GM21786 (cell line): ENCODE measurements at regions not wholly inside any gene's neighbourhood (a gene's known extent, or its start where the extent isn't known, plus 50 kb on each side); places are given as distances from the start of the nearest gene placed in this dataset.

Experiments used
- ATAC-seq: cut with Tn5 transposase; IDR thresholded peaks from one replicate; pipeline ENCODE4 v1.9.1; 2021; ENCODE audit not compliant: unreplicated experiment

GRCh38 chr15:96720656-96721055 is 390.2 kb downstream of the NR2F2 start:
- no peak for ATAC-seq

DNA sequence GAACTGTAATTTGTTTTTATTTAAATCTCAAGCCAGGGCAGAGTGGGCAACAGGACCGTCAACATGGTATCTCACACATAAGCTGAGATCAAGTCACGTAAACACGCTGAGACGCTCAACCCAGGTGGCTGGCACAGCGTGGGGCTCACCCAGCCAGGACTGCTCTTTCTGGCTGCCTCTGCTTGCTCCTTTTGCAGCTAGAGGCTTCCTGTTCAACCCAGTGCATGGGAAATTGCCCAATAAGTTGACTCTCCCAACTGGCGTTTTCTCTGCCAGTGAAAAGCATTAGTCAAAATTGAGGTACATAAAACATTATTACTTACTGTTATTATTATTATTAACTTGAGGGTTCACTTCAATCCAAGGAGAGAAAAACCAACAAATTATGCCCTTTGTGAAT is 398.1 kb downstream of the NR2F2 start:
- no peak for ATAC-seq

- ATAC-seq = no peak
These were observed 402.2 kb downstream of the NR2F2 start for GRCh38 chr15:96732704-96733103.

- no peak for ATAC-seq
These were observed 403.2 kb downstream of the NR2F2 start for GRCh38 chr15:96733721-96734120.

- ATAC-seq = no peak
These were observed 405.2 kb downstream of the NR2F2 start for GRCh38 chr15:96735632-96736240.

- ATAC-seq = no peak
These were observed 405.9 kb downstream of the NR2F2 start for GRCh38 chr15:96736384-96736783.

- no peak for ATAC-seq
These were observed 406.9 kb downstream of the NR2F2 start for GRCh38 chr15:96737408-96737807.

DNA sequence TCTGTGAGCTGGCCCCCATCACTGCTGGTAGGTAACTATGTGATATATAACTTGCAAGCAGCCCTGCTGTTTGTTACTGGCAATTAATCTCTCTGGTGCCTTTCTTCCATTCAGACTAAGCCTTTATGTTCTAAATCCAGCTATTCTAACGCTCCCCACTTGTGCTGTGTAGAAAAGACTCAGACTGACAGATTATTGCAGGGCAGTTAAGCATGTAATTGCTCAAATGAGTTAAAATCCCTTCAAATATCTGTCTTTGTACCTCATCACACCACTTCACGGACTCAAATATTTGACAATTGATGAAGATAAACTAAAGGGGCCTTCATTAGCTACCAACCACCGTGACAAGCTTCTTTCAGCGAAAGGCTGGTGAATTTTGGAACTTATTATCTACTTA is 416.2 kb downstream of the NR2F2 start:
- no peak for ATAC-seq

GRCh38 chr15:96747291-96747690 is 416.8 kb downstream of the NR2F2 start:
- ATAC-seq = no peak

GRCh38 chr15:96750361-96750760 is 419.9 kb downstream of the NR2F2 start:
- ATAC-seq = no peak

- ATAC-seq = no peak
These were observed 425.6 kb downstream of the NR2F2 start for GRCh38 chr15:96756146-96756545.

DNA sequence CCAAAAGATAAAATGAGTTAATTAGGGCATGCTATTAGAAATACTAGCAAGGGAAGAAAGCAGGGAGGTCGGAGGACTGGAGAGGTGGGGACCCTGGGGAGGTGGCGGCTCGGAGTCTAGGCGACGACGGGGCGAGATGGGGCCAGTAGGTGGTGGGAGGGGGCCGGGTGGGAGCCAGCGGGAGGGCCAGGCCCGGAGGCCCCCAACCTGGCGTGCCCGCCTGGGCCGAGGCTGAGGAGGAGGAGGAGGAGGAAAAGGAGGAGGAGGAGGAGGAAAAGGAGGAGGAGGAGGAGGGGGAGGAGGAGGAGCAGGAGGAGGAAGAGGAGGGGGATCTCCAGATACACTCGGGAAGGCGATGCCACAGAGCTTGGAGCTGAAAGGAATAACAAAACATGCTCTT is 426.2 kb downstream of the NR2F2 start:
- no peak for ATAC-seq

DNA sequence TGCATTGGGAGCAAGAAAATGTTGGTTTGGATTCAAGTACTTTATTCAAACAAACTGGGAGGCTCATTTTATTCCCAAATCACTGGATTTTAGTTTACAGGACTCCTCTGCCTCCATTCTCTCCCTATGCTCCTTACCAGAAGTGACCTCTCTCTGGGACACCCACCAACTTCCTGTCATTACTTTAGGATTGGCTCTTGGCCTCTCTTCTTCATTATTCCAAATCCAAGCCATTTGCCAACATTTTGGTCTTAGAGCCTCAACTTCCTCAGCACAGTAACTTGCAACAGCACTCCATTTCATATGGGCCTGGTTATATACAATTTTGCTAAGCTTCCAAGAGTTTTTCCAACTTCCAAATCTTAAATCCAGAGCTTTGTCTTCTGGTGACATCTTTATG is 432.1 kb downstream of the NR2F2 start:
- no peak for ATAC-seq

- ATAC-seq = no peak
These were observed 434.0 kb downstream of the NR2F2 start for GRCh38 chr15:96764501-96764900.

DNA sequence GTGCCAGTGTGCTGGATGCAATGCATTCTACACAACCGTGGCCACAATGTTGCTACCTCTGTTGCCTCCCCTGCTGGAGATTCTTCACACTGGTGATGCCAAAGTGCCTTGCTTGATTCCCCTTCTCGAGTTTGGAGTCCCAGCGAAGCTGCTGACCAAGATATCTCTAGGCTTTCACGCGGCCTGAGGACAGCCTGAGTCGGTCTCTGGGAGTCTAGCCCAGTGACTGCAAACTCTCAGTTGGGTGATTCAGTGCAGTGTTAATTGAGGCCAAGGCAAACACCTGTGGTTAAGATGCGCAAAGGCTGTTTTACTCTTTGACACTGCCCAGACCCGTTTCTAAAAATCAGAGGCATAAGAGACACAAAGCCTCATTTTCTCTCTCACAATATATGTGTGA is 434.4 kb downstream of the NR2F2 start:
- no peak for ATAC-seq

DNA sequence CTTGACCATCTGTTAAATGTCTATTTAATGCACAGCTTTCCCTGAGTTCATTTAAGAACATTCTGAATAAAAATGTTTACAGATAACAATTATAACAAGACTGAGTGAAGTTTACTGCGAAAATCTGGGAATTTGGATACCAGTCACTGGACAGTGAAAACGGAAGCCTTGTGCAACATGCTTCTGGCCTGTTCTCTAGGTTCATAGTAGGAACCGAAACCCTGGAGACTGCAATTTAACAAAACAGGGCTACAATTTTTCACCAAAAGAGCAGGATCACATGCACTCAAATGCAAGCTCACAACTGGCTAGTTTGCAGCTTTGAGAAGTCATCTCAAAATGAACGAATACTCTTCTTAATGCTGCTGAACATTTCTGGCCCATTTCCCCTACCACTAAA is 435.9 kb downstream of the NR2F2 start:
- ATAC-seq = no peak

DNA sequence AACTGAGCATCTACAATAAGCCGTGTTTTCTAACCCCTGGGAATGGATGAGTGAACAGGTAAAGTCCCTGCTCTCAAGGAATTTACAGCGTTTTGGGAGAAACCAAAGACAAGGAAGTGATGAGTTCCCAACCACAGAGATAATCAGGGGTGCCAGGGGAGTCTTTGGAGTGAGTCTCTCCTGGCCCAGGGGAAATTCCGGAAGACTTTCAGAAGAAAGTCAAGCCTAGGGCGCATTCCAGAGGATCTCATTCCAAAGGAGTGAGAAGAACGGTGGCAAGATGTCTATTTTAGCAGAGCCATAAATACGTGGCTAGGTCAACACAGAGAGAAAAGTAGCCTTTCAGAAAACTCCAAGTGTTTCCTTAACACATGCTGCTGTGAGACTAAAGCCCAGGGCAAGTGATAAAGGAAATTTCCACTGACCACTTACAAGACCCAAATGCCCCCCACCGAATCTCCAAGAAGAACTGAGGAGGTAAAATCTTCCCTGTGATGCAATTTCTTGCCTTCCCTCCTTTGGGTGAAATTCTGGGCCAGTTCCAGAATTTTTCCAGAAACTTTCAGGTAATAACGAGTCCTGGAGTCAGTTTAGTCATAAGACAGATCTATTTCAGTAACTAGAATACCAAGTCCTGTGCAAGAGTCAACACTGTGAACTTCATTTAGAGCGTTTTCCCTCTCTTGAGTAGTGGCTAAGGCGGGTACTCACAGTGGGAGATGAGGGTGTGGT is 437.4 kb downstream of the NR2F2 start:
- no peak for ATAC-seq

DNA sequence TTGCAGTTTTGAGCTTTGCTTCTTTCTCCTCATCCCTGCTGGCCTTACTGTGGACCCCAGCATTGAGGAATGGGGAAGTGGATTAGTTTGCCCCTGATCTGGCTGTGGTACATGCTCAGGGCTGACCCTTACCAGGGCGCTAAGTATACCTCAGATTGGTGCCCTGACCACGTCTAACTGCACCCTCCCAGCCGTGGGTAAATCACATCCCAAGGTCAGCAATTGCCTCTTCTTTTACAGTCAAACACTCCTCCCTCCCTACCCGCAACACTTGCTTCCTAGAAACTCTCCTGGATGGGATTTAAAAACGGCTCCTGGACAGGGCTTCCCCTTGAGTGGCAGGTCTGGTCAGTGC is 437.9 kb downstream of the NR2F2 start:
- no peak for ATAC-seq

GRCh38 chr15:96771035-96771434 is 440.5 kb downstream of the NR2F2 start:
- ATAC-seq = no peak

DNA sequence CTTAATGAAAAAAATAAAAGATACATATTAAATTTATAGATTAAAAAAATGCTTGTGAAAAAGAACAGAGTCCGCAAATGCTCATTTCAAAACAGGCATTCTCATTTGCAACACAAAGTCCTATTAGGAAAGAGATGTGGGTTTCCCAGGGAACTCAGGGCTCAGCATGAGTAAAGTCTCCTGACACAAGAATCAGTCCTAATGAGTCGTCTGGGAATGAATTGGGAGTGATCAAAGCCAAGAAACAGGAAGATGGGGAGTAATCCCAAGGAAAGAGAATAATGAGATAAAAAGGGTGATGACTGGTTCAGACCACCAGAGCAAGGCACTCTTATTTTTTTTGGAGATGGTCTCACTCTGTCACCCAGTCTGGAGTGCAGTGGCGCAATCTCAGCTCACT is 443.7 kb downstream of the NR2F2 start:
- ATAC-seq = no peak

DNA sequence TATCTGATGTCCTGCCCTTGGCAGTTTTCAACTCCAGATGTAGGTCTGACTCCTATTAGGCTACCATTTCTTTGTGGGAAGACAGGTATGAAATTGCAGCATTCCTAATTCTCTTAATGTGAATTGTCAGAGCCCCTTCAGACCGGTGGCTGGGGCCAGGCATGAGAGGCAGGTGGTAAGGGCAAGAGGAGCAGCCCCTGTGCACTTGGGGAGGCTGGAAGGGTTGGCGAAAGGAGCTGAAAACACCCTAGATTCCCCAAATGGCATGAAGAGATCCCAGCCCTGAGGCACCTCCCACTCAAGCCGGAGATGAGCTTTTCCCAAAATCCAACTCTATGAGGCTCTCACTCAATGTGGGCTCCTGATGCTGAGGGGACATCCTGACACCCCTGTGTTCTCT is 453.2 kb downstream of the NR2F2 start:
- no peak for ATAC-seq

DNA sequence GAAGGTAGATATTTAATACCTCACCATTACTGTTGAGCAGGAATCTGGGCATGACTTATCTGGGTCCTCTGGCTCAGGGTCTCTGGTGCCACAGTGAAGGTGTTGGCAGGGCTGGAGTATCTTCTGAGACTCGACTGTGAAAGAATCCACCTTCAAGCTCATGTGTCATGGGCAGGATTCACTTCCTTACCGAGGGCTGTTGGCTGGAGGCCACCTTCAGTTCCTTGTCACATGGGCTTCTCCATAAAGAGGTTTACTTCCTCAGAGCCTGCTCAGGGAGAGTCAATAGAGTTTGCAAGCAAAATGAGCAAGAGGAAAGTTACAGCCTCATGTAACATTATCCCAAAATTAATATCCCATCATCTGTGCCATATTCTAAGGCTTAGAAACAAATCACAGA is 459.5 kb downstream of the NR2F2 start:
- ATAC-seq = no peak

DNA sequence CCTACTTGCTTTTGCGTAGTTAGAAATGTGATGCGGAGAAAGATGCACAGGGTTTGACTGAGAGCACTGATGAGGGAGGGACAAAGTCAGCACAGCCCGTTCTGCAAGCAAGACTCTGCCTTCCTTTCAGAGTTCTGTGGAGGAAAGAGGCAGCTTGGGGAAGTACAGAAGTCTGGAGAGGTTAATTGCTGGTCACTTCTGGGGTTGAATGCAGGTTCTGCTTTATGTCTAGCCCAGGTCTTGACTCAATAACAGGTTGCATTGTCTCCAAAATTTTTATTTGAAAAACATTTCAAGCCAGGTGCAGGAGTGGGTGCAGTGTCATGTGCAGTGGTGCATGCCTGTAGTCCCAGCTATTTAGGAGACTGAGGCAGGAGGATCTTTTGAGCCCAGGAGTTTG is 461.7 kb downstream of the NR2F2 start:
- no peak for ATAC-seq
